ENCODE measurements at regions not wholly inside any gene's neighbourhood (a gene's known extent, or its start where the extent isn't known, plus 50 kb on each side); places are given as distances from the start of the nearest gene placed in this dataset.

DNA sequence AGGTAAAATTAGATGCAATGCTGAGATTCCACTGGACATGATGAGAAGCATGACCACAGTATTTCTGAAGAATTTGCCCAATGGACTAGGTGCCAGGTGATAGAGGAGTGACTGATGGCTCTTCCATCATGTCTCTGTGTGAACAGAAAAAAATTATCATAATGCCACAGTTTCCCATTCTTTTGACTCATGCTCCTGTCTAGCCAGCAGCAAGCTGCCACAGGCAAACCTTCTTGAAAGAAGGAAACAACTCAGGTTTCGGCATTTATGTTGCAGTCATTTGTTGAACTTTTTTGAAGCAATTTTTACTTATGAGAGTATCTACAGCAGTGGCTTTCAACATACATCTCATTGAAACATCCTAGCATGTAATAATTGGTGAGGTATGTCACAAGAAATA lies 284.8 kb upstream of the CD180 start (continued):
- no peak for TF ChIP-seq ASH2L (IDR thresholded peaks at IDR 0.05; ENCODE audit: borderline replicate concordance, low read depth)
- TF ChIP-seq ZNF384 (IDR thresholded peaks at IDR 0.05; ENCODE audit: borderline replicate concordance, low read depth, low read length): no peak
- no peak for TF ChIP-seq POLR2AphosphoS5 (IDR thresholded peaks at IDR 0.05; ENCODE audit: low read length)
- no peak for TF ChIP-seq ATF7 (IDR thresholded peaks at IDR 0.05; ENCODE audit: low read depth)
- no peak for TF ChIP-seq TARDBP (IDR thresholded peaks at IDR 0.05; ENCODE audit: borderline replicate concordance)

DNA sequence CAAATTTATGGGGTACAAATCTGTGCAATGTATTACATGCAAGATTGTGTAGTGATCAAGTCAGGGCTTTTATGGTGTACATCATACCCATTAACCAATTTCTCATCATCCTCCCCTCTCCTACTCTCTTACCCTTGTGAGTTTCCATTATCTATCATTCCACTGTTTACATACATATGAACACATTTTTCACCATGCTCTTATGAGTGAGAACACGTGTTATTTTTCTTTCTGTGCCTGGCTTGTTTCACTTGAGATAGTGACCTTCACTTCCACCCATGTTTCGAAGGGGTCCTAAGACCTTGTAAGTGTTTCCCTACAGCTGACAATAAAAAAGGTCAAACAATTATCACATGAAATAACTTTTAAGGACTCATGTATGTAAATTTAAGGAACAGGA lies 281.7 kb upstream of the CD180 start:
- Histone ChIP-seq H4K20me1 (ENCODE audit: control insufficient read depth, insufficient read depth) (no peaks in the 10 kb centered on the region), H2AFZ (ENCODE audit: control insufficient read depth, low read depth, low read length) (no peak overlapping the region), H3K4me2 (ENCODE audit: control insufficient read depth, insufficient read depth) (no peak overlapping the region), H3K36me3 (ENCODE audit: control insufficient read depth in 2 of 2, insufficient read depth in 2 of 2, low read length in 1 of 2) (no peaks in the 10 kb centered on the region), H3K27me3 (replicated peaks in 1 of 2; ENCODE audit: control insufficient read depth in 2 of 2, insufficient read depth in 2 of 2, low read length in 1 of 2) (no peaks in the 10 kb centered on the region), H3K27ac (ENCODE audit: control insufficient read depth, insufficient read depth) (no peak overlapping the region), H3K79me2 (ENCODE audit: control insufficient read depth, insufficient read depth, low read length) (no peaks in the 10 kb centered on the region), H3K9ac (ENCODE audit: control insufficient read depth, insufficient read depth, low read length) (no peak overlapping the region), H3K4me3 (no peak overlapping the region), H3K4me1 (ENCODE audit: control insufficient read depth, insufficient read depth, low read length) (no peaks in the 10 kb centered on the region), H3K9me3 (replicated peaks; ENCODE audit: control insufficient read depth, insufficient read depth, low read length) (no peaks in the 10 kb centered on the region)
- 5% methylated on average over 2 of the region's 2 CpGs for whole genome bisulfite sequencing (ENCODE audit: insufficient coverage, insufficient replicate concordance, low lambda C conversion rate, missing lambda C conversion rate)
- no peak for TF ChIP-seq CREB1 (IDR thresholded peaks at IDR 0.05; ENCODE audit: low read depth)
- TF ChIP-seq, protein P1, sequence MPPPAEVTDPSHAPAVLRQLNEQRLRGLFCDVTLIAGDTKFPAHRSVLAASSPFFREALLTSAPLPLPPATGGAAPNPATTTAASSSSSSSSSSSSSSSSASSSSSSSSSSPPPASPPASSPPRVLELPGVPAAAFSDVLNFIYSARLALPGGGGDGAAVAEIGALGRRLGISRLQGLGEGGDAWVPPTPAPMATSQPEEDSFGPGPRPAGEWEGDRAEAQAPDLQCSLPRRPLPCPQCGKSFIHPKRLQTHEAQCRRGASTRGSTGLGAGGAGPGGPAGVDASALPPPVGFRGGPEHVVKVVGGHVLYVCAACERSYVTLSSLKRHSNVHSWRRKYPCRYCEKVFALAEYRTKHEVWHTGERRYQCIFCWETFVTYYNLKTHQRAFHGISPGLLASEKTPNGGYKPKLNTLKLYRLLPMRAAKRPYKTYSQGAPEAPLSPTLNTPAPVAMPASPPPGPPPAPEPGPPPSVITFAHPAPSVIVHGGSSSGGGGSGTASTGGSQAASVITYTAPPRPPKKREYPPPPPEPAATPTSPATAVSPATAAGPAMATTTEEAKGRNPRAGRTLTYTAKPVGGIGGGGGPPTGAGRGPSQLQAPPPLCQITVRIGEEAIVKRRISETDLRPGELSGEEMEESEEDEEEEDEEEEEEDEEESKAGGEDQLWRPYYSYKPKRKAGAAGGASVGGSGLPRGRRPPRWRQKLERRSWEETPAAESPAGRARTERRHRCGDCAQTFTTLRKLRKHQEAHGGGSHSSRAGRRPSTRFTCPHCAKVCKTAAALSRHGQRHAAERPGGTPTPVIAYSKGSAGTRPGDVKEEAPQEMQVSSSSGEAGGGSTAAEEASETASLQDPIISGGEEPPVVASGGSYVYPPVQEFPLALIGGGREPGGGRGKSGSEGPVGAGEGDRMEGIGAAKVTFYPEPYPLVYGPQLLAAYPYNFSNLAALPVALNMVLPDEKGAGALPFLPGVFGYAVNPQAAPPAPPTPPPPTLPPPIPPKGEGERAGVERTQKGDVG (CRISPR knock-in tag; IDR thresholded peaks at IDR 0.05): no peak
- no peak for TF ChIP-seq SUPT20H (IDR thresholded peaks at IDR 0.05; ENCODE audit: borderline replicate concordance, control insufficient read depth, low read depth, low read length)
- TF ChIP-seq SRF (IDR thresholded peaks at IDR 0.05; ENCODE audit: low read depth in 2 of 2, low read length in 2 of 2): no peak
- TF ChIP-seq CBX3 (IDR thresholded peaks at IDR 0.05; ENCODE audit: borderline replicate concordance, low read depth): no peak
- TF ChIP-seq, protein P2, sequence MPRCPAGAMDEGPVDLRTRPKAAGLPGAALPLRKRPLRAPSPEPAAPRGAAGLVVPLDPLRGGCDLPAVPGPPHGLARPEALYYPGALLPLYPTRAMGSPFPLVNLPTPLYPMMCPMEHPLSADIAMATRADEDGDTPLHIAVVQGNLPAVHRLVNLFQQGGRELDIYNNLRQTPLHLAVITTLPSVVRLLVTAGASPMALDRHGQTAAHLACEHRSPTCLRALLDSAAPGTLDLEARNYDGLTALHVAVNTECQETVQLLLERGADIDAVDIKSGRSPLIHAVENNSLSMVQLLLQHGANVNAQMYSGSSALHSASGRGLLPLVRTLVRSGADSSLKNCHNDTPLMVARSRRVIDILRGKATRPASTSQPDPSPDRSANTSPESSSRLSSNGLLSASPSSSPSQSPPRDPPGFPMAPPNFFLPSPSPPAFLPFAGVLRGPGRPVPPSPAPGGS (IDR thresholded peaks at IDR 0.05; ENCODE audit: borderline replicate concordance, insufficient read depth, low read depth, low read length, poor library complexity, severe bottlenecking): no peak
- no peak for TF ChIP-seq RB1 (IDR thresholded peaks at IDR 0.05; ENCODE audit: borderline replicate concordance)
- no peak for TF ChIP-seq PML (IDR thresholded peaks at IDR 0.05; ENCODE audit: low read length)
- TF ChIP-seq BHLHE40 (IDR thresholded peaks at IDR 0.05; ENCODE audit: borderline replicate concordance in 1 of 2, low read depth in 2 of 2, low read length in 1 of 2): no peak
- no peak for TF ChIP-seq RELA (IDR thresholded peaks at IDR 0.05; ENCODE audit: borderline replicate concordance, partially characterized antibody)
- RAD21 ChIA-PET (ENCODE audit: unreplicated experiment): no interaction called here
- in situ Hi-C loops (cut with MboI): no loop called here
- SMC1A ChIA-PET (ENCODE audit: uncharacterized antibody, unreplicated experiment): no interaction called here
- CTCF ChIA-PET: no interaction called here
- intact Hi-C loops (cut with micrococcal nuclease; ENCODE audit: unreplicated experiment): no loop called here
- POLR2A ChIA-PET: no interaction called here
- no peak for FAIRE-seq
- BruUV-seq (replicated peaks): no TSS peak
- DNase-seq (ENCODE audit: low read depth, low spot score): no peak
- ATAC-seq: no peak
